Heart left ventricle (tissue), 13 donors: ENCODE measurements at regions not wholly inside any gene's neighbourhood (a gene's known extent, or its start where the extent isn't known, plus 50 kb on each side); places are given as distances from the start of the nearest gene placed in this dataset.

Experiments
- CTCF ChIP-seq, 12 donors: fragments of 200-600 bp; sonication (generic) in 4 of 12; IDR thresholded peaks; one replicate each; pipeline versions ENCODE4 v1.5.0 to v1.8.0; 2018 to 2022; ENCODE audit warnings: antibody characterized with exemption in 12 of 12, mild to moderate bottlenecking in 5 of 12
- POLR2A ChIP-seq, 2 donors: fragments of 450-650 bp; IDR thresholded peaks; one replicate each; pipeline ENCODE4 v1.6.1; 2017; ENCODE audit warnings: antibody characterized with exemption in 2 of 2, mild to moderate bottlenecking in 2 of 2, moderate library complexity in 2 of 2
- donor health status: ischemic (EF 13 %, LVEDD 7.1; RV severe dilation, severe dysfunction).
- donor health status: DM: no; HTN: yes; CAD: no.
- donor health status: DM: no; HTN: no; CAD: no.
- donor health status: ischemic (EF 25% LVEDD 6.9; RV normal size, moderate dysfunction).
- donor health status: ischemic (EF 25% LVEDD 5.7; RV mildly dilated, moderate dysfunction).
- donor health status: ischemic (EF 35%, LVEDD 5.7; RV mildly dilated, moderate dysfunction).
- donor health status: nonischemic (EF 11% LVEDD 7.7; RV severe dilation, severe dysfunction).
- donor health status: DM: yes; HTN: yes; CAD: no.
- donor health status: PGD.
- donor health status: ischemic (EF 29% LVEDD 5.4; RV normal size, mild dysfunction).
- donor health status: nonischemic (EF 23%, LVEDD 6.1; RV moderate dilation, normal function).

GRCh38 chr2:204138206-204138605, 201.6 kb downstream of the ICOS start:
- TF ChIP-seq CTCF (IDR thresholded peaks at IDR 0.05) (no peak), POLR2A (IDR thresholded peaks at IDR 0.05) (no peak)
